Bronchial epithelial cell (primary cell): ENCODE measurements at regions not wholly inside any gene's neighbourhood (a gene's known extent, or its start where the extent isn't known, plus 50 kb on each side); places are given as distances from the start of the nearest gene placed in this dataset.
"Not testable (repeated sequence)": the region's sequence is repeated elsewhere in the genome, so short reads cannot be mapped to it uniquely, and the experiment has no call there.

Experiments
- DNase-seq: peaks from one replicate; pipeline ENCODE4 v3.0.0-alpha.2; 2010; ENCODE audit warnings: low read depth
- FAIRE-seq: peaks from 2 replicates; lab custom pipeline; 2011; peaks lifted over from hg19 to GRCh38; lab: Jason Lieb, UNC
- H3K27me3 ChIP-seq: 2 replicates; pipeline ENCODE4 v1.5.1; 2011; ENCODE audit warnings: low read length; ENCODE audit not compliant: control insufficient read depth, insufficient read depth
- H3K36me3 ChIP-seq: 2 replicates; pipeline ENCODE4 v1.5.1; 2011; ENCODE audit warnings: low read length; ENCODE audit not compliant: control insufficient read depth, insufficient read depth
- H3K4me3 ChIP-seq: 2 replicates; pipeline ENCODE4 v1.5.1; 2011; ENCODE audit warnings: mild to moderate bottlenecking, low read depth, low read length, control low read depth
- TF ChIP-seq, protein P1 (sequence below): IDR thresholded peaks from 2 replicates; pipeline ENCODE4 v1.5.1; 2011; ENCODE audit warnings: mild to moderate bottlenecking, moderate library complexity, low read length, control low read depth, inconsistent platforms; ENCODE audit not compliant: insufficient read depth, severe bottlenecking

DNA sequence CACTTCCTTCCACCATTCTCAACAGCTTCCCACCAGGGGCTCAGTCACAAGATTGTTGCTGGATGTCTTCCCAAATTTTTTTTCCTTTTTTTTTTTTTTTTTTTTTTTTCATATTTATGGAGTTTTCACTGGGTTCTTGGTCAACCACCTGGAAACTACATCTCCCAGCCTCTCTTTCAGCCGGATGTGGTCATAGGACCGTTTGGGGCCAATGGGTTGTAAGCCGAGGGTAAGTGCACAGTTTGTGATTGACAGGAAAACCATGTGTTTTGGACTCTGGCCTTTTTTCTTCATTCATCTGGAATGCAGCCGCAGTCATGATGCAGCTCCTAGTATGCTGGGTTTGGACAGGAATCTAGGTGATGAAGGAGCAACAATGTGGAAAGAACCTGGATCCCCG is 337.1 kb upstream of the FOXK1 start:
- TF ChIP-seq, protein P1, sequence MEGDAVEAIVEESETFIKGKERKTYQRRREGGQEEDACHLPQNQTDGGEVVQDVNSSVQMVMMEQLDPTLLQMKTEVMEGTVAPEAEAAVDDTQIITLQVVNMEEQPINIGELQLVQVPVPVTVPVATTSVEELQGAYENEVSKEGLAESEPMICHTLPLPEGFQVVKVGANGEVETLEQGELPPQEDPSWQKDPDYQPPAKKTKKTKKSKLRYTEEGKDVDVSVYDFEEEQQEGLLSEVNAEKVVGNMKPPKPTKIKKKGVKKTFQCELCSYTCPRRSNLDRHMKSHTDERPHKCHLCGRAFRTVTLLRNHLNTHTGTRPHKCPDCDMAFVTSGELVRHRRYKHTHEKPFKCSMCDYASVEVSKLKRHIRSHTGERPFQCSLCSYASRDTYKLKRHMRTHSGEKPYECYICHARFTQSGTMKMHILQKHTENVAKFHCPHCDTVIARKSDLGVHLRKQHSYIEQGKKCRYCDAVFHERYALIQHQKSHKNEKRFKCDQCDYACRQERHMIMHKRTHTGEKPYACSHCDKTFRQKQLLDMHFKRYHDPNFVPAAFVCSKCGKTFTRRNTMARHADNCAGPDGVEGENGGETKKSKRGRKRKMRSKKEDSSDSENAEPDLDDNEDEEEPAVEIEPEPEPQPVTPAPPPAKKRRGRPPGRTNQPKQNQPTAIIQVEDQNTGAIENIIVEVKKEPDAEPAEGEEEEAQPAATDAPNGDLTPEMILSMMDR: no peak
- H3K27me3 ChIP-seq: no peaks in the 10 kb centered on the region
- H3K36me3 ChIP-seq: no peaks in the 10 kb centered on the region
- H3K4me3 ChIP-seq: no peak overlapping the region
- DNase-seq (no peak), FAIRE-seq (no peak)

DNA sequence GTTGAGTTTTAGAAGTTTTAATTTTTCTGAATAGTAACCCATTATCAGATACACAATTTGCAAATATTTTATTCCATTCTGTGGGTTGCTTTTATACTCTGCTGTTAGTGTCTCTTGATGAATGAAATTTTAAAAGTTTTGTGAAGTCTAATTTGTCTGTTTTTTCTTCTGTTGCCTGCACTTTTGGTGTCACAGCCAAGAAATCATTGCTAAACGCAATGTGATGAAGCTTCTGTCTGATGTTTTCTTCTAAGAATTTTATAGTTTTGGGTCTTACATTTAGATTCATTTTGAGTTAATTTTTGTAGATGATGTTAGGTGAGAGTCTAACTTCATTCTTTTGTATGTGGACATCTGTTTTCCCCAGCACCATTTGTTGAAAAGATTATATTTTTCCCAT is 330.0 kb upstream of the FOXK1 start:
- no peak overlapping the region for H3K4me3 ChIP-seq
- no peaks in the 10 kb centered on the region for H3K36me3 ChIP-seq
- H3K27me3 ChIP-seq: no peaks in the 10 kb centered on the region
- TF ChIP-seq, protein P1: no peak
- DNase-seq: no peak
- FAIRE-seq: no peak

DNA sequence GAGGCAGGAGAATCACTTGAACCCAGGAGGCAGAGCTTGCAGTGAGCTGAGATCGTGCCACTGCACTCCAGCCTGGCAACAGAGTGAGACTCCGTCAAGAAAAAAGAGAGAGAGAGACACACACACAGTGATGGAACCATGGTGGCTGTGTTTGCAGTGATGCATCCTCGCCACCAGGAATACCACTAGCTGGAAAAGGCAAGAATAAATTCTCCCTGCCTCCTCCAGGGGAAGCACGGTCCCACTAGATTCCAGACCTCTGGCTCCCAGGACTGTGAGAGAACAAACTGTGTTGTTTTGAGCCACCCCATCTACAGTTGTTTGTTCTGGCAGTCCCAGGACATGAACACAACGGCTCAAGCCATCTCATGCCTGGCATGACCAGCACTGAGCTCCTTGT is 320.3 kb upstream of the FOXK1 start:
- TF ChIP-seq, protein P1: no peak
- FAIRE-seq (no peak), DNase-seq (no peak)
- Histone ChIP-seq H3K27me3 (no peaks in the 10 kb centered on the region), H3K4me3 (no peak overlapping the region), H3K36me3 (no peaks in the 10 kb centered on the region)

DNA sequence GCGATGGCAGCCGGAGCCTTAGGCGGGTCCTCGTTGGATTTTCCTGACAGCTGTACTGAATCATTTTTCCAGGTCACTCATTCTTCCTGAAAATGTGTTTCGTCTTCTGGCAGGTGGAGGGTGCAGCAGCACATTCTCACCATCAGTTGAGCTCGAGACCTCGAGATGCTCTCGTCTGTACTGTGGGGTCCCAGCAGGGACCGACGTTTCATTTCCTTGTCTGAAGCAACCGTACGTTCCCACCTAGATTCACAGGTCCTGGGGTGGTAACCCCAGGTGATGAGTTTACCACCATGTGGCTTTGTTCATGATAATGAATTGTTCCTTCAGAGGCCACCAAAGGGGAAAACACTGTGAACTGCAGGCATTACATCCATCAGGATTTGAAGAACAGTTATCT is 298.5 kb upstream of the FOXK1 start:
- TF ChIP-seq, protein P1: no peak
- Histone ChIP-seq H3K36me3 (no peaks in the 10 kb centered on the region), H3K27me3 (no peaks in the 10 kb centered on the region), H3K4me3 (no peak overlapping the region)
- DNase-seq (no peak), FAIRE-seq (no peak)

DNA sequence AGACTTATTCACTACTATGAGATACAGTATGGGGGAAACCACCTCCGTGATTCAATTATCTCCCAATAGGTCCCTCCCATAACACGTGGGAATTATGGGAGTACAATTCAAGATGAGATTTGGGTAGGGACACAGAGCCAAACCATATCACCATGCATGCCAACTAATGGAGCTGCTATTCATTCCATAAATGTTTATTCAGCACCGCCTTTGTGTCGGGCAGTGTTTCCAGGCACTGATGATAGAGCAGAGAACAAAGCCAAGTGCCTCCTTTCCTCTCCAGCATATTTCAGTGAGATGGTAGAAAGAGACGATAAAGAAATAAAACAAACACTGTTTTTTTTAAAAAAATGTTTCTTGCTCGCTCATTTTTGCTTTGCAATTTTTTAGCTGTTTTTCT is 295.9 kb upstream of the FOXK1 start:
- no peak for DNase-seq
- H3K27me3 ChIP-seq: no peaks in the 10 kb centered on the region
- H3K4me3 ChIP-seq: no peak overlapping the region
- no peaks in the 10 kb centered on the region for H3K36me3 ChIP-seq
- TF ChIP-seq, protein P1: no peak
- no peak for FAIRE-seq

DNA sequence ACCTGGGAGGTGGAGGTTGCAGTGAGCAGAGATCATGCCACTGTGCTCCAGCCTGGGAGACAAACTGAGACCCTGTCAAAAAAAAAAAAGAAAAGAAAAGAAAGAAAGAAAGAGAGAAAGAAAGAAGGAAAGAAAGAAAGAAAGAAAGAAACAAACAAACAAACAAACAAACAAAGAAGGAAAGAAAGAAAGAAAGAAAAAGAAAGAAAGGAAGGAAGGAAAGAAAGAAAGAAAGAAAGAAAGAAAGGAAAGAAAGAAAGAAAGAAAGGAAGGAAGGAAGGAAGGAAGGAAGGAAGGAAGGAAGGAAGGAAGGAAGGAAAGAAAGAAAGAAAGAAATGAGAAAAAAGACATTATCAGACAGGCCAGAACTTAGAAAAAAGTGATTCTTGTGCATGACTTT is 291.0 kb upstream of the FOXK1 start:
- not testable (repeated sequence) for H3K4me3 ChIP-seq, DNase-seq, FAIRE-seq, H3K27me3 ChIP-seq, H3K36me3 ChIP-seq
